GM23248 (cell line): ENCODE measurements at regions not wholly inside any gene's neighbourhood (a gene's known extent, or its start where the extent isn't known, plus 50 kb on each side); places are given as distances from the start of the nearest gene placed in this dataset.

ENCODE experiments used
- DNase-seq: peaks from one replicate; pipeline ENCODE4 v3.0.0-alpha.2; 2015
- H2AFZ ChIP-seq: fragments of 200-600 bp; sonication (generic); 2 replicates; pipeline ENCODE4 v1.6.1; 2016; ENCODE audit warnings: antibody characterized with exemption
- H3F3A ChIP-seq: fragments of 200-600 bp; sonication (generic); 2 replicates; pipeline ENCODE4 v1.6.1; 2016; ENCODE audit warnings: mild to moderate bottlenecking, antibody characterized with exemption, mixed run types; ENCODE audit not compliant: insufficient read depth
- H3K27ac ChIP-seq: fragments of 200-600 bp; sonication (generic); 2 replicates; pipeline ENCODE4 v1.5.1; 2016; ENCODE audit warnings: mild to moderate bottlenecking
- H3K27me3 ChIP-seq: fragments of 200-600 bp; sonication (generic); replicated peaks from 2 replicates; pipeline ENCODE4 v1.6.1; 2016; ENCODE audit warnings: mild to moderate bottlenecking; ENCODE audit not compliant: insufficient read depth
- H3K36me3 ChIP-seq: fragments of 200-600 bp; sonication (generic); 2 replicates; pipeline ENCODE4 v1.6.1; 2016; ENCODE audit warnings: low read depth, mild to moderate bottlenecking
- H3K4me1 ChIP-seq: fragments of 200-600 bp; sonication (generic); 2 replicates; pipeline ENCODE4 v1.6.1; 2016; ENCODE audit warnings: mild to moderate bottlenecking; ENCODE audit not compliant: insufficient read depth
- H3K4me2 ChIP-seq: fragments of 200-600 bp; sonication (generic); one replicate; pipeline ENCODE4 v1.6.1; 2016; ENCODE audit warnings: mild to moderate bottlenecking; ENCODE audit not compliant: unreplicated experiment
- H3K4me3 ChIP-seq: fragments of 200-600 bp; sonication (generic); 2 replicates; pipeline ENCODE4 v1.5.1; 2016; ENCODE audit warnings: mild to moderate bottlenecking
- H3K79me2 ChIP-seq: fragments of 200-600 bp; sonication (generic); 2 replicates; pipeline ENCODE4 v1.6.1; 2016; ENCODE audit warnings: mild to moderate bottlenecking; ENCODE audit not compliant: insufficient read depth
- H3K9ac ChIP-seq: fragments of 200-600 bp; sonication (generic); 2 replicates; pipeline ENCODE4 v1.6.1; 2016; ENCODE audit warnings: mild to moderate bottlenecking
- H3K9me2 ChIP-seq: fragments of 200-600 bp; sonication (generic); 2 replicates; pipeline ENCODE4 v1.6.1; 2016; ENCODE audit warnings: mixed run types, mild to moderate bottlenecking, moderate library complexity; ENCODE audit not compliant: insufficient read depth
- H3K9me3 ChIP-seq: fragments of 200-600 bp; sonication (generic); one replicate; pipeline ENCODE4 v1.6.1; 2017; ENCODE audit warnings: low read depth
- H4K20me1 ChIP-seq: fragments of 200-600 bp; sonication (generic); 2 replicates; pipeline ENCODE4 v1.6.0; 2016; ENCODE audit not compliant: insufficient read depth
- EZH2 ChIP-seq: fragments of 200-600 bp; sonication (generic); IDR thresholded peaks from 2 replicates; pipeline ENCODE4 v1.6.1; 2018; ENCODE audit warnings: antibody characterized with exemption, mild to moderate bottlenecking; ENCODE audit not compliant: insufficient read depth, poor library complexity, severe bottlenecking
- EZH2phosphoT487 ChIP-seq: fragments of 200-600 bp; sonication (generic); IDR thresholded peaks from 2 replicates; pipeline ENCODE4 v1.6.1; 2018; ENCODE audit warnings: antibody characterized with exemption, moderate library complexity, mild to moderate bottlenecking, low read depth; ENCODE audit not compliant: insufficient read depth
- WGBS, 2 experiments: methylation state at CpG; one replicate each; pipeline ENCODE4 v1.1.6; 2015 to 2017; ENCODE audit warnings: low lambda C conversion rate in 2 of 2, low coverage in 1 of 2; ENCODE audit errors: missing lambda C conversion rate in 2 of 2; 5-methylcytosine and 5-hydroxymethylcytosine counted together
- in situ Hi-C: fragments of 300-500 bp; cut with MboI; formaldehyde crosslinking; loops from 2 replicates; pipeline ENCODE4 v1.15.0; 2020

- Histone ChIP-seq H3K36me3 (no peaks in the 10 kb centered on the region), H3K9me3 (no peaks in the 10 kb centered on the region), H3K9me2 (no peaks in the 10 kb centered on the region), H3K4me3 (no peak overlapping the region), H2AFZ (no peak overlapping the region), H3F3A (no peaks in the 10 kb centered on the region), H3K79me2 (no peaks in the 10 kb centered on the region), H3K27me3 (no peaks in the 10 kb centered on the region), H4K20me1 (no peaks in the 10 kb centered on the region), H3K9ac (no peak overlapping the region), H3K27ac (no peak overlapping the region), H3K4me2 (no peak overlapping the region), H3K4me1 (no peaks in the 10 kb centered on the region)
- in situ Hi-C loops = no loop called here
- TF ChIP-seq EZH2 = no peak
- TF ChIP-seq EZH2phosphoT487 = no peak
- WGBS, 2 experiments = 56 to 61% methylated on average over 9 to 11 of the region's 11 CpGs
- DNase-seq = no peak
Observed at GRCh38 chr1:2910211-2910610, 108.7 kb upstream of the TTC34 start.

GRCh38 chr1:2911421-2912178 lies 109.7 kb upstream of the ACTRT2 start:
- Histone ChIP-seq H3K4me2 (no peak overlapping the region), H4K20me1 (no peaks in the 10 kb centered on the region), H3K36me3 (no peaks in the 10 kb centered on the region), H3K9ac (no peak overlapping the region), H3K4me3 (no peak overlapping the region), H3K79me2 (no peaks in the 10 kb centered on the region), H3K27ac (no peak overlapping the region), H2AFZ (no peak overlapping the region), H3K27me3 (no peaks in the 10 kb centered on the region), H3F3A (no peaks in the 10 kb centered on the region), H3K9me3 (no peaks in the 10 kb centered on the region), H3K9me2 (no peaks in the 10 kb centered on the region), H3K4me1 (no peaks in the 10 kb centered on the region)
- DNase-seq = no peak
- 49 to 51% methylated on average over 24 to 31 of the region's 31 CpGs for WGBS, 2 experiments
- in situ Hi-C loops = no loop called here
- TF ChIP-seq EZH2phosphoT487 (no peak), EZH2 (no peak)

GRCh38 chr1:2912424-2913061 lies 108.7 kb upstream of the ACTRT2 start:
- 61% methylated on average over 16 of the region's 16 CpGs for WGBS, 2 experiments
- no peaks in the 10 kb centered on the region for H3K4me1 ChIP-seq
- DNase-seq = no peak
- H2AFZ ChIP-seq = no peak overlapping the region
- TF ChIP-seq EZH2phosphoT487 = no peak
- no peak for TF ChIP-seq EZH2
- H4K20me1 ChIP-seq = no peaks in the 10 kb centered on the region
- no peaks in the 10 kb centered on the region for H3K9me3 ChIP-seq
- H3K9ac ChIP-seq = no peak overlapping the region
- H3K27ac ChIP-seq = no peak overlapping the region
- H3F3A ChIP-seq = no peaks in the 10 kb centered on the region
- no peak overlapping the region for H3K4me2 ChIP-seq
- H3K79me2 ChIP-seq = no peaks in the 10 kb centered on the region
- H3K9me2 ChIP-seq = no peaks in the 10 kb centered on the region
- no peaks in the 10 kb centered on the region for H3K27me3 ChIP-seq
- no peaks in the 10 kb centered on the region for H3K36me3 ChIP-seq
- in situ Hi-C loops = no loop called here
- H3K4me3 ChIP-seq = no peak overlapping the region

- Histone ChIP-seq H4K20me1 (no peaks in the 10 kb centered on the region), H2AFZ (no peak overlapping the region), H3K4me2 (no peak overlapping the region), H3K9ac (no peak overlapping the region), H3K79me2 (no peaks in the 10 kb centered on the region), H3K27ac (no peak overlapping the region), H3K9me3 (no peaks in the 10 kb centered on the region), H3K4me1 (no peaks in the 10 kb centered on the region), H3K27me3 (no peaks in the 10 kb centered on the region), H3F3A (no peaks in the 10 kb centered on the region), H3K4me3 (no peak overlapping the region), H3K36me3 (no peaks in the 10 kb centered on the region), H3K9me2 (no peaks in the 10 kb centered on the region)
- DNase-seq = no peak
- in situ Hi-C loops = no loop called here
- no peak for TF ChIP-seq EZH2
- 39 to 40% methylated on average over 14 to 15 of the region's 15 CpGs for WGBS, 2 experiments
Observed at GRCh38 chr1:2913091-2913490, 108.2 kb upstream of the ACTRT2 start.
